ENCODE measurements at regions not wholly inside any gene's neighbourhood (a gene's known extent, or its start where the extent isn't known, plus 50 kb on each side); places are given as distances from the start of the nearest gene placed in this dataset.
"Not testable (repeated sequence)": the region's sequence is repeated elsewhere in the genome, so short reads cannot be mapped to it uniquely, and the experiment has no call there.

GRCh38 chr4:12439633-12440305 is 1011.1 kb upstream of the HS3ST1 start:
- Mint-ChIP-seq H3K27ac (no peak overlapping the region), H3K9me3 (peaks cover 10% of the 10 kb centered on the region), H3K4me3 (no peak overlapping the region), H3K27me3 (no peaks in the 10 kb centered on the region), H3K4me1 (no peaks in the 10 kb centered on the region), H3K36me3 (no peaks in the 10 kb centered on the region)
- CTCF ChIA-PET = no interaction called here
- DNase-seq = no peak

- H3K27me3 Mint-ChIP-seq, H3K4me3 Mint-ChIP-seq, H3K36me3 Mint-ChIP-seq, CTCF ChIA-PET, DNase-seq, H3K4me1 Mint-ChIP-seq, H3K27ac Mint-ChIP-seq: not testable (repeated sequence)
- H3K9me3 Mint-ChIP-seq = peaks cover 18% of the 10 kb centered on the region
These were observed 1002.6 kb upstream of the HS3ST1 start for GRCh38 chr4:12431259-12431658.

- CTCF ChIA-PET = no interaction called here
- peaks cover 10% of the 10 kb centered on the region for H3K9me3 Mint-ChIP-seq
- H3K4me3 Mint-ChIP-seq = no peak overlapping the region
- H3K4me1 Mint-ChIP-seq = no peaks in the 10 kb centered on the region
- H3K27me3 Mint-ChIP-seq = no peaks in the 10 kb centered on the region
- no peak for DNase-seq
- H3K27ac Mint-ChIP-seq = no peak overlapping the region
- no peaks in the 10 kb centered on the region for H3K36me3 Mint-ChIP-seq
These were observed 992.7 kb upstream of the HS3ST1 start for GRCh38 chr4:12421364-12421763.

- Mint-ChIP-seq H3K4me3 (no peak overlapping the region), H3K4me1 (no peaks in the 10 kb centered on the region), H3K36me3 (no peaks in the 10 kb centered on the region), H3K27ac (no peak overlapping the region), H3K27me3 (no peaks in the 10 kb centered on the region), H3K9me3 (peaks cover 5% of the 10 kb centered on the region)
- no peak for DNase-seq
- CTCF ChIA-PET = no interaction called here
These were observed 988.1 kb upstream of the HS3ST1 start for GRCh38 chr4:12416755-12417154.

GRCh38 chr4:12414181-12414812 is 985.6 kb upstream of the HS3ST1 start:
- H3K4me1 Mint-ChIP-seq = no peaks in the 10 kb centered on the region

GRCh38 chr4:12411072-12411471 is 982.4 kb upstream of the HS3ST1 start:
- Mint-ChIP-seq H3K4me3 (no peak overlapping the region), H3K27ac (no peak overlapping the region), H3K36me3 (no peaks in the 10 kb centered on the region), H3K9me3 (peaks cover 3% of the 10 kb centered on the region), H3K4me1 (no peaks in the 10 kb centered on the region), H3K27me3 (no peaks in the 10 kb centered on the region)
- DNase-seq = no peak
- CTCF ChIA-PET = no interaction called here

More at GRCh38 chr4:12414181-12414812, 985.6 kb upstream of the HS3ST1 start:
- CTCF ChIA-PET = interaction anchor here (0.6 kb wide), 1 partner anchor 1863 kb away, joined by 3 read pairs; no protein-coding TSS in a partner anchor
- H3K9me3 Mint-ChIP-seq = peaks cover 3% of the 10 kb centered on the region
- H3K27me3 Mint-ChIP-seq = no peaks in the 10 kb centered on the region
- no peak for DNase-seq
- no peak overlapping the region for H3K4me3 Mint-ChIP-seq
- no peak overlapping the region for H3K27ac Mint-ChIP-seq
- H3K36me3 Mint-ChIP-seq = no peaks in the 10 kb centered on the region

GRCh38 chr4:12409507-12410190 is 981.0 kb upstream of the HS3ST1 start:
- Mint-ChIP-seq H3K9me3 (peaks cover 3% of the 10 kb centered on the region), H3K36me3 (no peaks in the 10 kb centered on the region), H3K27ac (no peak overlapping the region), H3K27me3 (no peaks in the 10 kb centered on the region), H3K4me1 (no peaks in the 10 kb centered on the region), H3K4me3 (no peak overlapping the region)
- DNase-seq = no peak
- CTCF ChIA-PET = no interaction called here

GRCh38 chr4:12408364-12408763 is 979.7 kb upstream of the HS3ST1 start:
- DNase-seq = no peak
- CTCF ChIA-PET = no interaction called here
- Mint-ChIP-seq H3K4me3 (no peak overlapping the region), H3K9me3 (peaks cover 3% of the 10 kb centered on the region), H3K27me3 (no peaks in the 10 kb centered on the region), H3K4me1 (no peaks in the 10 kb centered on the region), H3K36me3 (no peaks in the 10 kb centered on the region), H3K27ac (no peak overlapping the region)

GRCh38 chr4:12403175-12403574 is 974.5 kb upstream of the HS3ST1 start:
- Mint-ChIP-seq H3K36me3 (no peaks in the 10 kb centered on the region), H3K9me3 (no peaks in the 10 kb centered on the region), H3K4me3 (no peak overlapping the region), H3K27me3 (no peaks in the 10 kb centered on the region), H3K27ac (no peak overlapping the region), H3K4me1 (no peaks in the 10 kb centered on the region)
- CTCF ChIA-PET = no interaction called here
- no peak for DNase-seq

- Mint-ChIP-seq H3K36me3 (no peaks in the 10 kb centered on the region), H3K4me3 (no peak overlapping the region), H3K4me1 (no peaks in the 10 kb centered on the region), H3K27ac (no peak overlapping the region), H3K27me3 (no peaks in the 10 kb centered on the region), H3K9me3 (no peaks in the 10 kb centered on the region)
- CTCF ChIA-PET = no interaction called here
- no peak for DNase-seq
These were observed 971.1 kb upstream of the HS3ST1 start for GRCh38 chr4:12399781-12400180.

- Mint-ChIP-seq H3K36me3 (no peaks in the 10 kb centered on the region), H3K27me3 (no peaks in the 10 kb centered on the region), H3K4me3 (no peak overlapping the region), H3K9me3 (no peaks in the 10 kb centered on the region), H3K4me1 (no peaks in the 10 kb centered on the region), H3K27ac (no peak overlapping the region)
- no peak for DNase-seq
- CTCF ChIA-PET = no interaction called here
These were observed 965.1 kb upstream of the HS3ST1 start for GRCh38 chr4:12393631-12394262.

- no peaks in the 10 kb centered on the region for H3K4me1 Mint-ChIP-seq
- no peaks in the 10 kb centered on the region for H3K36me3 Mint-ChIP-seq
- CTCF ChIA-PET = no interaction called here
- no peak overlapping the region for H3K27ac Mint-ChIP-seq
- no peaks in the 10 kb centered on the region for H3K27me3 Mint-ChIP-seq
- no peaks in the 10 kb centered on the region for H3K9me3 Mint-ChIP-seq
- DNase-seq = no peak
- no peak overlapping the region for H3K4me3 Mint-ChIP-seq
These were observed 960.9 kb upstream of the HS3ST1 start for GRCh38 chr4:12389604-12390003.

- CTCF ChIA-PET = no interaction called here
- Mint-ChIP-seq H3K36me3 (no peaks in the 10 kb centered on the region), H3K4me3 (no peak overlapping the region), H3K27me3 (no peaks in the 10 kb centered on the region), H3K4me1 (no peaks in the 10 kb centered on the region), H3K27ac (no peak overlapping the region), H3K9me3 (peaks cover 2% of the 10 kb centered on the region)
- DNase-seq = no peak
These were observed 953.9 kb upstream of the HS3ST1 start for GRCh38 chr4:12382567-12382966.

- no peaks in the 10 kb centered on the region for H3K36me3 Mint-ChIP-seq
- H3K27ac Mint-ChIP-seq = no peak overlapping the region
- H3K9me3 Mint-ChIP-seq = peaks cover 4% of the 10 kb centered on the region
- H3K27me3 Mint-ChIP-seq = no peaks in the 10 kb centered on the region
- no peak overlapping the region for H3K4me3 Mint-ChIP-seq
- no peaks in the 10 kb centered on the region for H3K4me1 Mint-ChIP-seq
- DNase-seq = no peak
- CTCF ChIA-PET = no interaction called here
These were observed 950.5 kb upstream of the HS3ST1 start for GRCh38 chr4:12379191-12379590.

GRCh38 chr4:12375805-12376204 is 947.1 kb upstream of the HS3ST1 start:
- peaks cover 4% of the 10 kb centered on the region for H3K9me3 Mint-ChIP-seq
- H3K36me3 Mint-ChIP-seq = no peaks in the 10 kb centered on the region
- no peaks in the 10 kb centered on the region for H3K4me1 Mint-ChIP-seq
- no peak overlapping the region for H3K27ac Mint-ChIP-seq
- H3K4me3 Mint-ChIP-seq = no peak overlapping the region
- H3K27me3 Mint-ChIP-seq = no peaks in the 10 kb centered on the region
- no peak for DNase-seq
- CTCF ChIA-PET = no interaction called here

All from activated naive CD4-positive, alpha-beta T cell treated with anti-CD3 and anti-CD28 coated beads, Interleukin-2, amount 10 ng/mL, durations not matched to agents 7 days and 5 days (primary cell).